DOHH2 (cell line): ENCODE measurements at regions not wholly inside any gene's neighbourhood (a gene's known extent, or its start where the extent isn't known, plus 50 kb on each side); places are given as distances from the start of the nearest gene placed in this dataset.

Experiments
- CTCF ChIP-seq: fragments of 200-600 bp; sonication (generic); IDR thresholded peaks from one replicate; pipeline ENCODE4 v1.5.1; 2014; ENCODE audit warnings: antibody characterized with exemption, mild to moderate bottlenecking, low read depth, low read length; ENCODE audit not compliant: poor library complexity, severe bottlenecking
- EZH2phosphoT487 ChIP-seq: fragments of 200-600 bp; sonication (generic); IDR thresholded peaks from 2 replicates; pipeline ENCODE4 v1.6.1; 2017; ENCODE audit warnings: borderline replicate concordance, mild to moderate bottlenecking, antibody characterized with exemption, low read length, moderate library complexity, mixed read lengths

GRCh38 chr2:182621191-182621590 lies 94.9 kb upstream of the DNAJC10 start:
- TF ChIP-seq CTCF: no peak
- no peak for TF ChIP-seq EZH2phosphoT487
